Activated CD8-positive, alpha-beta T cell treated with anti-CD3 and anti-CD28 coated beads for 36 hours (primary cell): ENCODE measurements at regions not wholly inside any gene's neighbourhood (a gene's known extent, or its start where the extent isn't known, plus 50 kb on each side); places are given as distances from the start of the nearest gene placed in this dataset.

Source experiments
- ATAC-seq: fragments of 200-7000 bp; cut with Tn5 transposase; one replicate; pipeline ENCODE4 v1.10.0; 2021; ENCODE audit warnings: mild to moderate bottlenecking, moderate library complexity
- CTCF ChIA-PET: fragments of 350-600 bp; sonication (Branson Sonifier 250); formaldehyde crosslinking; loops from one replicate; lab custom pipeline; 2021; ENCODE audit warnings: antibody characterized with exemption; lab: Charles Lee
- POLR2A ChIA-PET: fragments of 350-600 bp; sonication (Branson Sonifier 250); formaldehyde crosslinking; loops from one replicate; lab custom pipeline; 2021; ENCODE audit warnings: antibody characterized with exemption; lab: Charles Lee
- DNase-seq: peaks from one replicate; pipeline ENCODE4 v3.0.0-alpha.2; 2020
- H3K27ac Mint-ChIP-seq: one replicate; pipeline ENCODE4 v1.8.0; 2021; ENCODE audit warnings: mild to moderate bottlenecking, mixed read lengths
- H3K27me3 Mint-ChIP-seq: one replicate; pipeline ENCODE4 v1.8.0; 2021; ENCODE audit warnings: mixed read lengths
- H3K36me3 Mint-ChIP-seq: one replicate; pipeline ENCODE4 v1.8.0; 2021; ENCODE audit warnings: low read depth, mixed read lengths
- H3K4me1 Mint-ChIP-seq: one replicate; pipeline ENCODE4 v1.8.0; 2021; ENCODE audit warnings: low read depth, mixed read lengths
- H3K4me3 Mint-ChIP-seq: one replicate; pipeline ENCODE4 v1.8.0; 2021; ENCODE audit warnings: mild to moderate bottlenecking, moderate library complexity, mixed read lengths
- H3K9me3 Mint-ChIP-seq: one replicate; pipeline ENCODE4 v1.8.0; 2021; ENCODE audit warnings: mixed read lengths
- intact Hi-C: fragments of 100-400 bp; cut with micrococcal nuclease; formaldehyde crosslinking; loops from one replicate; pipeline ENCODE4 v1.10.0; 2022
- TF ChIP-seq, protein P1 (sequence below): fragments of 200-600 bp; IDR thresholded peaks from one replicate; pipeline ENCODE4 v1.8.0; 2022; ENCODE audit warnings: antibody characterized with exemption, mild to moderate bottlenecking

DNA sequence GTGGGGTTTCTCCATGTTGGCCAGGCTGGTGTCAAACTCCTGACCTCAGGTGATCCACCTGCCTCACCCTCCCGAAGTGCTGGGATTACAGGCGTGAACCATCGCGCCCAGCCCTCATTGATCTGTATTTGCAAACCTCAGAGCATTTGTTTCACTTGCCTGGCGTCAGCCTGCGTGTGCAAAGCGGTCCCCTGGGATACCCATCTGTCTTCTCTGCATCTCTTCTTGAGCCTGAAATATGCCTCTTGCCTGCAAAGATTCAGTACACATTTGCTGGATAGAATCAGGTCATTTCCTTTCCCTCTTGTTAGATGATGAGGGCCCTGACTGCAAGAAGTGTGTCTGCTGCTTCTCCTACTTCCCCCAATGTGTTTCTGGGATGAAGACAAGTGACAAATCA, 1291.0 kb downstream of the TBC1D22A start:
- no peak for ATAC-seq
- H3K27ac Mint-ChIP-seq, result no peak overlapping the region
- no peak overlapping the region for H3K4me3 Mint-ChIP-seq
- H3K36me3 Mint-ChIP-seq, result no peaks in the 10 kb centered on the region
- ChIA-PET CTCF (no interaction called here), POLR2A (no interaction called here)
- H3K4me1 Mint-ChIP-seq, result no peaks in the 10 kb centered on the region
- DNase-seq, result no peak
- TF ChIP-seq, protein P1, sequence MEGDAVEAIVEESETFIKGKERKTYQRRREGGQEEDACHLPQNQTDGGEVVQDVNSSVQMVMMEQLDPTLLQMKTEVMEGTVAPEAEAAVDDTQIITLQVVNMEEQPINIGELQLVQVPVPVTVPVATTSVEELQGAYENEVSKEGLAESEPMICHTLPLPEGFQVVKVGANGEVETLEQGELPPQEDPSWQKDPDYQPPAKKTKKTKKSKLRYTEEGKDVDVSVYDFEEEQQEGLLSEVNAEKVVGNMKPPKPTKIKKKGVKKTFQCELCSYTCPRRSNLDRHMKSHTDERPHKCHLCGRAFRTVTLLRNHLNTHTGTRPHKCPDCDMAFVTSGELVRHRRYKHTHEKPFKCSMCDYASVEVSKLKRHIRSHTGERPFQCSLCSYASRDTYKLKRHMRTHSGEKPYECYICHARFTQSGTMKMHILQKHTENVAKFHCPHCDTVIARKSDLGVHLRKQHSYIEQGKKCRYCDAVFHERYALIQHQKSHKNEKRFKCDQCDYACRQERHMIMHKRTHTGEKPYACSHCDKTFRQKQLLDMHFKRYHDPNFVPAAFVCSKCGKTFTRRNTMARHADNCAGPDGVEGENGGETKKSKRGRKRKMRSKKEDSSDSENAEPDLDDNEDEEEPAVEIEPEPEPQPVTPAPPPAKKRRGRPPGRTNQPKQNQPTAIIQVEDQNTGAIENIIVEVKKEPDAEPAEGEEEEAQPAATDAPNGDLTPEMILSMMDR, result no peak
- peaks cover 2% of the 10 kb centered on the region for H3K27me3 Mint-ChIP-seq
- no peaks in the 10 kb centered on the region for H3K9me3 Mint-ChIP-seq
- intact Hi-C loops, result no loop called here

DNA sequence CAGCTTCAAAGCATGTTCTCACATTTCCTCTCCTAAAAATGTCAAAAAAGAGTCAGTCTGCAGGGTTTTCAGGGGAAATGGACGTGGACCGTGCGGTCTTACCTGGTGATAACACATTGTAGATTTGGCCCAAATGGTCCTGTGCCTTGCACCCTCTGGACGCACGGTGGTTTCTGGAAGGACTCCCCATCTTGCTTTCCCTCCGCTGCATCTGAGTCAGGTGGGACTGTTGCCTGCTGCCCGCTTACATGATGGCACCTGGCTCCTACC, 1290.1 kb downstream of the TBC1D22A start:
- peaks cover 2% of the 10 kb centered on the region for H3K27me3 Mint-ChIP-seq
- no peak for ATAC-seq
- no peak for DNase-seq
- intact Hi-C loops, result no loop called here
- no peaks in the 10 kb centered on the region for H3K9me3 Mint-ChIP-seq
- POLR2A ChIA-PET, result no interaction called here
- CTCF ChIA-PET, result no interaction called here
- H3K4me3 Mint-ChIP-seq, result no peak overlapping the region
- H3K4me1 Mint-ChIP-seq, result no peaks in the 10 kb centered on the region
- no peaks in the 10 kb centered on the region for H3K36me3 Mint-ChIP-seq
- TF ChIP-seq, protein P1, result no peak
- no peak overlapping the region for H3K27ac Mint-ChIP-seq

- H3K27me3 Mint-ChIP-seq, result peaks cover 2% of the 10 kb centered on the region
- H3K27ac Mint-ChIP-seq, result no peak overlapping the region
- ChIA-PET CTCF (no interaction called here), POLR2A (no interaction called here)
- H3K36me3 Mint-ChIP-seq, result no peaks in the 10 kb centered on the region
- ATAC-seq (no peak), DNase-seq (no peak)
- intact Hi-C loops, result no loop called here
- no peaks in the 10 kb centered on the region for H3K4me1 Mint-ChIP-seq
- H3K4me3 Mint-ChIP-seq, result no peak overlapping the region
- TF ChIP-seq, protein P1, result no peak
- no peaks in the 10 kb centered on the region for H3K9me3 Mint-ChIP-seq
Observed at GRCh38 chr22:48051796-48052620, 1289.6 kb downstream of the TBC1D22A start.

GRCh38 chr22:48050836-48051235, 1288.4 kb downstream of the TBC1D22A start:
- Mint-ChIP-seq H3K4me1 (no peaks in the 10 kb centered on the region), H3K36me3 (no peaks in the 10 kb centered on the region), H3K4me3 (no peak overlapping the region), H3K9me3 (no peaks in the 10 kb centered on the region), H3K27me3 (no peaks in the 10 kb centered on the region), H3K27ac (no peak overlapping the region)
- ATAC-seq (no peak), DNase-seq (no peak)
- TF ChIP-seq, protein P1, result no peak
- intact Hi-C loops, result no loop called here
- POLR2A ChIA-PET, result no interaction called here
- CTCF ChIA-PET, result no interaction called here

DNA sequence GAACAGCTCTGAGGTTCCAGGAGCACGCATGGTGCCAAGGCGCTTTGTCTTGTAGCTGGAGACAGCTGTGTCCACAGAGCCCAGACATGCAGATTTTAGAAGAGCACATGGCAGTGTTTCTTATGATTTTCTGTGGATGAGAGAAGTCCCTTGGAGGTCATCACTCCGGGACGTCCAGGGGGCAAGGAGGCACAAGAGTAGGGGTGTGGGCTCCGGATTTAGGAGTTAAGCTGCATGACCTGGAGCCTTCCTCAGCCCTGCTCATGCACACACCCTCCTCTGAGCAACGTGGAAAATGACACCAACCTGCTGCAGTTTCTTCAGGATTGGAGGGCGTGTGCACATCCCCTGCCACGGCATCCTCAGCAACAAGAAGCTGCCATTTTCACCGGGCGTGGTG, 1286.7 kb downstream of the TBC1D22A start:
- ChIA-PET CTCF (no interaction called here), POLR2A (no interaction called here)
- intact Hi-C loops, result no loop called here
- Mint-ChIP-seq H3K27ac (no peak overlapping the region), H3K36me3 (no peaks in the 10 kb centered on the region), H3K9me3 (no peaks in the 10 kb centered on the region), H3K4me1 (no peaks in the 10 kb centered on the region), H3K4me3 (no peak overlapping the region), H3K27me3 (peaks cover 6% of the 10 kb centered on the region)
- TF ChIP-seq, protein P1, result no peak
- ATAC-seq, result no peak
- DNase-seq, result no peak
